ENCODE measurements at regions not wholly inside any gene's neighbourhood (a gene's known extent, or its start where the extent isn't known, plus 50 kb on each side); places are given as distances from the start of the nearest gene placed in this dataset.

- H3K4me3 ChIP-seq (ENCODE audit: low read depth, low read length) = no peak overlapping the region
- no peak for DNase-seq (ENCODE audit: low read depth)
- TF ChIP-seq, protein P1, sequence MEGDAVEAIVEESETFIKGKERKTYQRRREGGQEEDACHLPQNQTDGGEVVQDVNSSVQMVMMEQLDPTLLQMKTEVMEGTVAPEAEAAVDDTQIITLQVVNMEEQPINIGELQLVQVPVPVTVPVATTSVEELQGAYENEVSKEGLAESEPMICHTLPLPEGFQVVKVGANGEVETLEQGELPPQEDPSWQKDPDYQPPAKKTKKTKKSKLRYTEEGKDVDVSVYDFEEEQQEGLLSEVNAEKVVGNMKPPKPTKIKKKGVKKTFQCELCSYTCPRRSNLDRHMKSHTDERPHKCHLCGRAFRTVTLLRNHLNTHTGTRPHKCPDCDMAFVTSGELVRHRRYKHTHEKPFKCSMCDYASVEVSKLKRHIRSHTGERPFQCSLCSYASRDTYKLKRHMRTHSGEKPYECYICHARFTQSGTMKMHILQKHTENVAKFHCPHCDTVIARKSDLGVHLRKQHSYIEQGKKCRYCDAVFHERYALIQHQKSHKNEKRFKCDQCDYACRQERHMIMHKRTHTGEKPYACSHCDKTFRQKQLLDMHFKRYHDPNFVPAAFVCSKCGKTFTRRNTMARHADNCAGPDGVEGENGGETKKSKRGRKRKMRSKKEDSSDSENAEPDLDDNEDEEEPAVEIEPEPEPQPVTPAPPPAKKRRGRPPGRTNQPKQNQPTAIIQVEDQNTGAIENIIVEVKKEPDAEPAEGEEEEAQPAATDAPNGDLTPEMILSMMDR (IDR thresholded peaks at IDR 0.05; ENCODE audit: control insufficient read depth, extremely low read depth, insufficient read depth) = no peak
Measured at GRCh38 chr2:163008642-163009041, 170.1 kb upstream of the KCNH7 start.

DNA sequence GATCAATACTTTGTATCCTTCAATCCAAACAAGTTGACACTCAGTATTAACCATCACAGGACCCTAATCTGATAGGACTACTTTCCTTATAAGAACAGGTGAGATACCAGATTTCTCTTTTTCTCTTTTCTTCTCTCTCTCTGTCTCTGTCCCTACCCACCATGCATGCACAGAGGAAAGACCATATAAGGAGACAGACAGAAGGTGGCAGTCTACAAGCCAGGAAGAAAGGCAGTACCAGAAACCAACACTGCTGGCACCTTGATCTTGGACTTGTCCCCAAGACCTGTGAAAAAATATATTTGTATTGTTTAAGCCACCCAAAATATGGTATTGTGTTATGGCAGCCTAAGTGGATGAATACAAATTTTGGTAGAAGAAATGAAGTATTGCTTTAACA, 156.2 kb upstream of the KCNH7 start:
- H3K4me3 ChIP-seq (ENCODE audit: low read depth, low read length) = no peak overlapping the region
- TF ChIP-seq, protein P1 (IDR thresholded peaks at IDR 0.05; ENCODE audit: control insufficient read depth, extremely low read depth, insufficient read depth) = no peak
- DNase-seq (ENCODE audit: low read depth) = no peak

- TF ChIP-seq, protein P1 (IDR thresholded peaks at IDR 0.05; ENCODE audit: control insufficient read depth, extremely low read depth, insufficient read depth) = no peak
- no peak for DNase-seq (ENCODE audit: low read depth)
- H3K4me3 ChIP-seq (ENCODE audit: low read depth, low read length) = no peak overlapping the region
Measured at GRCh38 chr2:162992828-162993227, 154.3 kb upstream of the KCNH7 start.

GRCh38 chr2:162989507-162989906, 150.9 kb upstream of the KCNH7 start:
- peak; percentile 2 for DNase-seq (ENCODE audit: low read depth)
- no peak overlapping the region for H3K4me3 ChIP-seq (ENCODE audit: low read depth, low read length)
- TF ChIP-seq, protein P1 (IDR thresholded peaks at IDR 0.05; ENCODE audit: control insufficient read depth, extremely low read depth, insufficient read depth) = peak; percentile 45

DNA sequence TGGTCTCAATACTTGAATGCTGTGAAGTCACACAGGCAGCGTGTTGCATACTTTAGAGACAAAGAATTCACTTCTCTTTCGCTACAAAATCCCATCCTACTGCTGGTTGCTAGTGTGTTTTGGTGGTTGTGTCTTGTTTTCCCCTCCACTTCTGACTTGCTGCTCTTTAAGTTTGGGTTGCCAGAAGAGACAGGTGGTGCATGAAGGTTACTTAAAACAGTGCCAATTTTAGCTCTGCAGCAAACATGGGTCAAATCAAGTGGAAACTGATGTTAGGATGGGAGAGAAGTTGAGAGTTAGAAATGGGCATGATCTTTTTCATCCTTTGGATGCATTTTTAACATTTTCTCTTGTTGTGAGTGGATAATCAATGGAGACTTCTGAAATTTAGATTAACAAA, 136.2 kb upstream of the KCNH7 start:
- no peak overlapping the region for H3K4me3 ChIP-seq (ENCODE audit: low read depth, low read length)
- DNase-seq (ENCODE audit: low read depth) = no peak

DNA sequence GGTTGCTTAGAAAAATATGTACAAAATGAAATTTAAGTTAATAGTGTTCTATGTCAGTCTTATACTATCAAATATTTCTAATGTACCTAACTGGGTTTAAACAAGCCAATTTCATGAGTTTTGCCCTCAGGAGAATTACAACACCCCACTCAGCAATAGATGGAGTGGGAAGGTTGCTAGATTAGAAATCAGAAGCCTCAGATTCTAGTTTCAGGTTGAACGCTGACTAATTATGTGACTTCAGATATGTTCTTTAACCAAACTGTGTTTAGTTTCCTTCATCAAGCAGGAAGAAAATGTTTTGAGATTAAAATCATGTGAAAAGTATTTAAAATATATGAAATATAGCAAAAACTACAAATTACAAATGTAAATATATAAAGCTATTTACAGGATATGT, 133.8 kb upstream of the KCNH7 start:
- TF ChIP-seq, protein P1 (IDR thresholded peaks at IDR 0.05; ENCODE audit: control insufficient read depth, extremely low read depth, insufficient read depth) = no peak
- no peak for DNase-seq (ENCODE audit: low read depth)
- no peak overlapping the region for H3K4me3 ChIP-seq (ENCODE audit: low read depth, low read length)

More for the DNA sequence above, 136.2 kb upstream of the KCNH7 start:
- TF ChIP-seq, protein P1 (IDR thresholded peaks at IDR 0.05; ENCODE audit: control insufficient read depth, extremely low read depth, insufficient read depth) = no peak

- TF ChIP-seq, protein P1 (IDR thresholded peaks at IDR 0.05; ENCODE audit: control insufficient read depth, extremely low read depth, insufficient read depth) = no peak
- no peak overlapping the region for H3K4me3 ChIP-seq (ENCODE audit: low read depth, low read length)
- DNase-seq (ENCODE audit: low read depth) = no peak
Measured at GRCh38 chr2:162968306-162968705, 129.7 kb upstream of the KCNH7 start.
